Hepatocyte (in vitro differentiated cells): ENCODE measurements at regions not wholly inside any gene's neighbourhood (a gene's known extent, or its start where the extent isn't known, plus 50 kb on each side); places are given as distances from the start of the nearest gene placed in this dataset.

Experiments used
- CTCF ChIP-seq: fragments of 200-600 bp; sonication (generic); IDR thresholded peaks from 2 replicates; pipeline ENCODE4 v1.5.1; 2016; ENCODE audit warnings: antibody characterized with exemption, mild to moderate bottlenecking; ENCODE audit not compliant: poor library complexity
- EZH2 ChIP-seq: fragments of 200-600 bp; sonication (generic); IDR thresholded peaks from 2 replicates; pipeline ENCODE4 v1.6.1; 2016; ENCODE audit warnings: antibody characterized with exemption, mild to moderate bottlenecking, borderline replicate concordance
- EZH2phosphoT487 ChIP-seq: fragments of 200-600 bp; sonication (generic); IDR thresholded peaks from one replicate; pipeline ENCODE4 v1.6.1; 2018; ENCODE audit warnings: antibody characterized with exemption, mild to moderate bottlenecking, low read depth, moderate library complexity; ENCODE audit not compliant: unreplicated experiment, severe bottlenecking

DNA sequence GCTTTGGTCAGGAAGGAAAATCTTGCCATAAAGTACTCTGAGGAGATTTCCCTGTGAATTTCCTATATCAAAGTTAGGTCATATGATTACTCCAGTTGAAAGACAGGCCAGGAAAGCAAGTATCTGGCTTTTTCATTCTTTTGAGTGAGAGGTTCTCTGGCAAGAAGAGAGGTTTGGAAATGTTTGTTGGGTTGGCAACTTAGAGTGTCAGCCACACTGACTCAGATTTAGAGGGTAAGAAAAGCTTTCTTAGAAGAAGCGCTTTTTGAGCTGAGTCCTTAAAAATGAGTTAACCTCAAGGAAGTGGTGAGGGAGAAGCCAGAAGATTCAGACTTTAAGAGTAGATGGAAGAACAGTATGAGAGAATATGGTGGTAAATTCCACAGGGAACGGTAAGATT, 86.1 kb upstream of the BDNF start:
- TF ChIP-seq CTCF (no peak), EZH2 (no peak), EZH2phosphoT487 (no peak)
